HepG2 (cell line): ENCODE measurements at regions not wholly inside any gene's neighbourhood (a gene's known extent, or its start where the extent isn't known, plus 50 kb on each side); places are given as distances from the start of the nearest gene placed in this dataset.

Source experiments
- ATAC-seq: fragments of 200-7000 bp; cut with Tn5 transposase; 3 replicates; pipeline ENCODE4 v1.9.1; 2020; ENCODE audit warnings: mild to moderate bottlenecking, moderate library complexity
- BruUV-seq: library from RNA; stranded (reverse); fragments of 400-500 nt; replicated peaks from 2 replicates; lab custom pipeline; 2021; lab: Mats Ljungman, UMichigan
- CTCF ChIA-PET: fragments of 300-600 bp; formaldehyde crosslinking; extraction: SDS; loops from one replicate; lab custom pipeline; 2021; ENCODE audit warnings: low total read pairs, inconsistent platforms, low intra/inter-chr PET ratio; lab: Yijun Ruan, JAX
- POLR2A ChIA-PET: fragments of 350-600 bp; sonication (Branson Sonifier 250); formaldehyde crosslinking; loops from one replicate; lab custom pipeline; 2020; ENCODE audit warnings: antibody characterized with exemption, inconsistent platforms; lab: Yijun Ruan, JAX
- DNase-seq: peaks from one replicate; pipeline ENCODE4 v3.0.0-alpha.2; 2015; ENCODE audit warnings: low spot score
- FAIRE-seq: peaks from 3 replicates; lab custom pipeline; 2011; peaks lifted over from hg19 to GRCh38; lab: Jason Lieb, UNC
- H2AFZ ChIP-seq: one replicate; pipeline ENCODE4 v1.6.1; 2011; ENCODE audit warnings: low read length, inconsistent platforms
- H3K27ac ChIP-seq: fragments of 300-600 bp; 3 replicates; pipeline ENCODE4 v1.8.0; 2011; ENCODE audit warnings: mixed run types, mild to moderate bottlenecking, mixed read lengths, low read length, inconsistent platforms; ENCODE audit not compliant: insufficient read depth; ENCODE audit errors: extremely low read length
- H3K27me3 ChIP-seq, 2 experiments: fragments of 200-600 bp in 1 of 2; 2 replicates in 1 of 2; 3 replicates in 1 of 2; pipeline versions ENCODE4 v1.6.0 to v1.8.0; 2011; ENCODE audit warnings: low read length in 2 of 2, mild to moderate bottlenecking in 2 of 2, moderate library complexity in 2 of 2, inconsistent platforms in 1 of 2; ENCODE audit not compliant: insufficient read depth in 2 of 2, control insufficient read depth in 1 of 2
- H3K36me3 ChIP-seq, 2 experiments: fragments of 200-600 bp in 1 of 2; replicated peaks in 1 of 2; 2 replicates in 1 of 2; 3 replicates in 1 of 2; pipeline versions ENCODE4 v1.5.1 to v1.8.0; 2011; ENCODE audit warnings: low read length in 2 of 2, inconsistent platforms in 1 of 2; ENCODE audit not compliant: insufficient read depth in 2 of 2, control insufficient read depth in 1 of 2
- H3K4me1 ChIP-seq: 2 replicates; pipeline ENCODE4 v1.5.1; 2012; ENCODE audit warnings: low read length, inconsistent platforms; ENCODE audit not compliant: insufficient read depth
- H3K4me2 ChIP-seq: 2 replicates; pipeline ENCODE4 v1.6.0; 2011; ENCODE audit warnings: low read depth, low read length, inconsistent platforms
- H3K4me3 ChIP-seq, 3 experiments: fragments of 200-600 bp in 1 of 3; sonication (generic), shearing (Covaris generic) in 1 of 3; replicated peaks in 1 of 3; 2 replicates each; pipeline ENCODE4 v1.5.1; 2011 to 2016; ENCODE audit warnings: low read length in 3 of 3, inconsistent platforms in 2 of 3, low read depth in 2 of 3, mild to moderate bottlenecking in 2 of 3, control low read depth in 1 of 3, mixed read lengths in 1 of 3; ENCODE audit not compliant: insufficient read depth in 1 of 3
- H3K79me2 ChIP-seq: one replicate; pipeline ENCODE4 v1.6.1; 2011; ENCODE audit warnings: low read length, inconsistent platforms; ENCODE audit not compliant: insufficient read depth
- H3K9ac ChIP-seq: 2 replicates; pipeline ENCODE4 v1.6.0; 2011; ENCODE audit warnings: mild to moderate bottlenecking, low read depth, low read length, inconsistent platforms; ENCODE audit not compliant: insufficient read depth
- H3K9me3 ChIP-seq: 2 replicates; pipeline ENCODE4 v1.5.1; 2012; ENCODE audit warnings: mild to moderate bottlenecking, low read length
- H4K20me1 ChIP-seq: 2 replicates; pipeline ENCODE4 v1.6.0; 2011; ENCODE audit warnings: inconsistent platforms, mild to moderate bottlenecking, low read length, moderate library complexity; ENCODE audit not compliant: insufficient read depth
- MXD3 ChIP-seq: IDR thresholded peaks from 2 replicates; pipeline ENCODE4 v1.6.1; 2016; ENCODE audit warnings: mild to moderate bottlenecking, missing biosample characterization, missing genetic modification reagents
- MZF1 ChIP-seq: sonication (generic); formaldehyde crosslinking; IDR thresholded peaks from 2 replicates; pipeline ENCODE4 v1.8.1; 2023; ENCODE audit warnings: mild to moderate bottlenecking, missing genetic modification reagents, borderline replicate concordance
- NCOR1 ChIP-seq: fragments of 200-600 bp; sonication (generic); IDR thresholded peaks from 2 replicates; pipeline ENCODE4 v1.7.0; 2017; ENCODE audit warnings: antibody characterized with exemption, low read length, borderline replicate concordance
- NFAT5 ChIP-seq: sonication (generic); formaldehyde crosslinking; IDR thresholded peaks from 2 replicates; pipeline ENCODE4 v1.4.0; 2020; ENCODE audit warnings: missing genetic modification reagents
- SMAD3 ChIP-seq: sonication (generic); formaldehyde crosslinking; IDR thresholded peaks from 2 replicates; pipeline ENCODE4 v1.4.0; 2020; ENCODE audit warnings: missing genetic modification reagents
- TFDP2 ChIP-seq: sonication (generic); formaldehyde crosslinking; IDR thresholded peaks from 2 replicates; pipeline ENCODE4 v1.4.0; 2020; ENCODE audit warnings: missing genetic modification reagents
- TGIF2 ChIP-seq: IDR thresholded peaks from 2 replicates; pipeline ENCODE4 v1.6.1; 2016; ENCODE audit warnings: control low read depth, missing compliant biosample characterization
- ZFP36L1 ChIP-seq: sonication (generic); formaldehyde crosslinking; IDR thresholded peaks from 2 replicates; pipeline ENCODE4 v1.8.0; 2022; ENCODE audit warnings: mild to moderate bottlenecking, missing genetic modification reagents, moderate library complexity
- ZNF501 ChIP-seq: sonication (generic); formaldehyde crosslinking; IDR thresholded peaks from 2 replicates; pipeline ENCODE4 v1.5.1; 2020; ENCODE audit warnings: mild to moderate bottlenecking, moderate library complexity, missing genetic modification reagents
- ZNF761 ChIP-seq: sonication (generic); formaldehyde crosslinking; conservative IDR thresholded peaks from 2 replicates; pipeline ENCODE4 v1.4.0; 2020; ENCODE audit warnings: mild to moderate bottlenecking, missing genetic modification reagents
- WGBS: methylation state at CpG from one replicate; pipeline ENCODE4 v1.1.6; 2017; ENCODE audit warnings: low lambda C conversion rate; 5-methylcytosine and 5-hydroxymethylcytosine counted together
- in situ Hi-C: cut with HindIII; loops from 2 replicates; pipeline ENCODE4 v1.10.0; 2017; ENCODE audit warnings: low pct_unique_long_range_greater_than_20kb; ENCODE audit not compliant: extremely low pct_ligation_motif_present
- intact Hi-C: fragments of 100-400 bp; cut with micrococcal nuclease; formaldehyde crosslinking; loops from one replicate; pipeline ENCODE4 v1.10.0; 2022; ENCODE audit not compliant: unreplicated experiment

- no peaks in the 10 kb centered on the region for H3K4me1 ChIP-seq
- H3K4me2 ChIP-seq, result no peak overlapping the region
- no peaks in the 10 kb centered on the region for H3K36me3 ChIP-seq
- H3K9me3 ChIP-seq, result no peaks in the 10 kb centered on the region
- intact Hi-C loops, result no loop called here
- no peaks in the 10 kb centered on the region for H4K20me1 ChIP-seq
- H3K4me3 ChIP-seq, result no peak overlapping the region
- POLR2A ChIA-PET, result no interaction called here
- FAIRE-seq (no peak), DNase-seq (no peak)
- no TSS peak for BruUV-seq
- TF ChIP-seq MZF1 (CRISPR knock-in tag) (no peak), NCOR1 (no peak), NFAT5 (CRISPR knock-in tag) (no peak), SMAD3 (CRISPR knock-in tag) (no peak), ZFP36L1 (no peak), ZNF761 (no peak), TGIF2 (CRISPR knock-in tag) (no peak), ZNF501 (CRISPR knock-in tag) (no peak), MXD3 (CRISPR knock-in tag) (no peak), TFDP2 (CRISPR knock-in tag) (no peak)
- TF ChIP-seq, all 625 proteins: peak for 0
- no peak overlapping the region for H2AFZ ChIP-seq
- WGBS, result 2% methylated on average over 4 of the region's 4 CpGs
- no peak for ATAC-seq
- H3K27me3 ChIP-seq, result peaks cover 0 to 13% of the 10 kb centered on the region in 2 experiments; a peak in 2 of 5 replicates
- CTCF ChIA-PET, result no interaction called here
- no peak overlapping the region for H3K9ac ChIP-seq
- H3K79me2 ChIP-seq, result no peaks in the 10 kb centered on the region
- in situ Hi-C loops, result no loop called here
- no peak overlapping the region for H3K27ac ChIP-seq
These were observed 94.1 kb downstream of the GPR139 start for GRCh38 chr16:19979638-19980037.
